Liver (tissue), 8 donors: ENCODE measurements at regions not wholly inside any gene's neighbourhood (a gene's known extent, or its start where the extent isn't known, plus 50 kb on each side); places are given as distances from the start of the nearest gene placed in this dataset.

Experiments used
- DNase-seq: peaks from one replicate; pipeline ENCODE4 v3.0.0-alpha.2; 2017; ENCODE audit warnings: low spot score
- H3K27ac ChIP-seq, 2 donors: one replicate each; pipeline ENCODE4 v1.7.0; 2013; ENCODE audit warnings: inconsistent platforms in 2 of 2, low read length in 2 of 2, control low read depth in 1 of 2, low read depth in 1 of 2, mild to moderate bottlenecking in 1 of 2
- H3K27me3 ChIP-seq, 4 donors: one replicate each; pipeline versions ENCODE4 v1.6.1 to v1.7.0; 2013; ENCODE audit warnings: low read length in 3 of 4, inconsistent platforms in 1 of 4, mild to moderate bottlenecking in 1 of 4, moderate library complexity in 1 of 4; ENCODE audit not compliant: control insufficient read depth in 4 of 4, insufficient read depth in 4 of 4
- H3K36me3 ChIP-seq, 4 donors: one replicate each; pipeline versions ENCODE4 v1.6.1 to v1.7.0; 2013; ENCODE audit warnings: low read length in 3 of 4, mild to moderate bottlenecking in 3 of 4, low read depth in 1 of 4, moderate library complexity in 1 of 4; ENCODE audit not compliant: control insufficient read depth in 4 of 4, insufficient read depth in 3 of 4
- H3K4me1 ChIP-seq, 4 donors: one replicate each; pipeline versions ENCODE4 v1.6.1 to v1.7.0; 2013; ENCODE audit warnings: low read length in 3 of 4, mild to moderate bottlenecking in 3 of 4, moderate library complexity in 1 of 4; ENCODE audit not compliant: control insufficient read depth in 4 of 4, insufficient read depth in 4 of 4
- H3K4me3 ChIP-seq, 3 donors: one replicate each; pipeline versions ENCODE4 v1.6.1 to v1.7.0; 2013; ENCODE audit warnings: low read length in 3 of 3, control low read depth in 1 of 3, low read depth in 1 of 3, mild to moderate bottlenecking in 1 of 3
- H3K9ac ChIP-seq, 2 donors: one replicate each; pipeline ENCODE4 v1.7.0; 2013; ENCODE audit warnings: low read length in 2 of 2, mild to moderate bottlenecking in 2 of 2, moderate library complexity in 2 of 2, control low read depth in 1 of 2, low read depth in 1 of 2
- H3K9me3 ChIP-seq, 4 donors: one replicate each; pipeline versions ENCODE4 v1.6.1 to v1.7.0; 2013; ENCODE audit warnings: low read length in 3 of 4; ENCODE audit not compliant: control insufficient read depth in 4 of 4
- EGR1 ChIP-seq, 2 donors: IDR thresholded peaks; 2 replicates each; pipeline ENCODE4 v1.6.1; 2016 to 2018; ENCODE audit warnings: antibody characterized with exemption in 2 of 2, low read depth in 2 of 2
- FOXA1 ChIP-seq: IDR thresholded peaks from 2 replicates; pipeline ENCODE4 v1.6.1; 2016; ENCODE audit warnings: antibody characterized with exemption
- FOXA2 ChIP-seq: IDR thresholded peaks from 2 replicates; pipeline ENCODE4 v1.6.1; 2016; ENCODE audit warnings: antibody characterized with exemption
- GABPA ChIP-seq, 2 donors: IDR thresholded peaks in 1 of 2; conservative IDR thresholded peaks in 1 of 2; 2 replicates each; pipeline ENCODE4 v1.6.1; 2016; ENCODE audit warnings: antibody characterized with exemption in 2 of 2, mild to moderate bottlenecking in 1 of 2, moderate library complexity in 1 of 2
- HNF4A ChIP-seq, 2 donors: conservative IDR thresholded peaks; 2 replicates each; pipeline ENCODE4 v1.6.1; 2016; ENCODE audit warnings: antibody characterized with exemption in 2 of 2, mild to moderate bottlenecking in 2 of 2
- HNF4G ChIP-seq: IDR thresholded peaks from 2 replicates; pipeline ENCODE4 v1.6.1; 2016; ENCODE audit warnings: antibody characterized with exemption
- JUND ChIP-seq, 2 donors: IDR thresholded peaks; 2 replicates each; pipeline ENCODE4 v1.6.1; 2016; ENCODE audit warnings: antibody characterized with exemption in 2 of 2
- NR2F2 ChIP-seq: IDR thresholded peaks from 2 replicates; pipeline ENCODE4 v1.6.1; 2016; ENCODE audit warnings: antibody characterized with exemption
- RAD21 ChIP-seq, 2 donors: IDR thresholded peaks; 2 replicates each; pipeline ENCODE4 v1.6.1; 2016; ENCODE audit warnings: antibody characterized with exemption in 2 of 2, mild to moderate bottlenecking in 2 of 2
- RXRA ChIP-seq, 2 donors: IDR thresholded peaks; 2 replicates each; pipeline ENCODE4 v1.6.1; 2017 to 2018; ENCODE audit warnings: antibody characterized with exemption in 2 of 2, mild to moderate bottlenecking in 1 of 2
- SP1 ChIP-seq: IDR thresholded peaks from 2 replicates; pipeline ENCODE4 v1.6.1; 2018; ENCODE audit warnings: antibody characterized with exemption, mild to moderate bottlenecking
- TAF1 ChIP-seq: conservative IDR thresholded peaks from 2 replicates; pipeline ENCODE4 v1.6.1; 2016; ENCODE audit warnings: antibody characterized with exemption, mild to moderate bottlenecking
- YY1 ChIP-seq: IDR thresholded peaks from 2 replicates; pipeline ENCODE4 v1.6.1; 2016; ENCODE audit warnings: antibody characterized with exemption, mild to moderate bottlenecking
- WGBS: extraction: QIAGEN DNeasy Blood & Tissue Kit; methylation state at CpG from one replicate; pipeline ENCODE4 v1.1.7; 2013; 5-methylcytosine and 5-hydroxymethylcytosine counted together
- TF ChIP-seq, protein P1 (sequence below): IDR thresholded peaks from 2 replicates; pipeline ENCODE4 v1.6.1; 2016; ENCODE audit warnings: antibody characterized with exemption
- TF ChIP-seq, protein P2 (sequence below): IDR thresholded peaks from 2 replicates; pipeline ENCODE4 v1.6.1; 2016; ENCODE audit warnings: antibody characterized with exemption
- TF ChIP-seq, protein P3 (sequence below): IDR thresholded peaks from 2 replicates; pipeline ENCODE4 v1.6.1; 2016; ENCODE audit warnings: antibody characterized with exemption
- TF ChIP-seq, protein P4 (sequence below): fragments of 150-350 bp; IDR thresholded peaks from 2 replicates; pipeline ENCODE4 v1.5.1; 2017; ENCODE audit warnings: improper control_type of control experiment, low read depth, low read length; ENCODE audit not compliant: missing input control
- TF ChIP-seq, protein P5 (sequence below): IDR thresholded peaks from 2 replicates; pipeline ENCODE4 v1.6.1; 2016; ENCODE audit warnings: antibody characterized with exemption, mild to moderate bottlenecking
- donor health status: healthy.
- donor health status: healthy.
- donor health status: healthy.
- donor health status: healthy.
- donor health status: healthy.

DNA sequence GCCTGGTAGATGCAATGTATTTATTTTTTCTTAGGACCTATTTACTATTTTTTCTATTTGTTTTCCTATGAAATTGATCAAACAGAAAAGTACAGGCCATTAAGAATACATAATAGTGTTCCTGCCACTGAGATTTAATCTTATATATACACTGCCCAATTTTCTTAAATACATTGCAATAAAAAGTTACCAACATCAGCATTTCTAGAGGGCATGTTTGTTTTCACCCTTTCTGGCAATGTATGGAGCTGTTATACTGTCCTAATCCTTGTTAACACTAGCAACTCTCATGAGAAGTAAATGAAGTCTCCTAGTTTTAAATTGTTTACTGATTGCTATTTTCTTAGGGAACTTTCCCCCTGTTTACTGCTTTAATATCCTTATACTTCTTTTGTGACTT is 359.1 kb upstream of the SEMA3A start:
- no peak for DNase-seq
- Histone ChIP-seq H3K9ac (no peak overlapping the region), H3K27ac (no peak overlapping the region), H3K9me3 (no peaks in the 10 kb centered on the region), H3K36me3 (no peaks in the 10 kb centered on the region), H3K4me3 (no peak overlapping the region), H3K27me3 (no peaks in the 10 kb centered on the region), H3K4me1 (no peaks in the 10 kb centered on the region)
- no peak for TF ChIP-seq FOXA1
- no peak for TF ChIP-seq RXRA (IDR thresholded peaks at IDR 0.05)
- TF ChIP-seq SP1: no peak
- TF ChIP-seq RAD21 (IDR thresholded peaks at IDR 0.05): no peak
- no peak for TF ChIP-seq HNF4G
- no peak for TF ChIP-seq GABPA (IDR thresholded peaks at IDR 0.05 in 1 of 2, conservative IDR thresholded peaks at IDR 0.05 in 1 of 2)
- no peak for TF ChIP-seq FOXA2
- TF ChIP-seq YY1: no peak
- TF ChIP-seq NR2F2: no peak
- no peak for TF ChIP-seq HNF4A (conservative IDR thresholded peaks at IDR 0.05)
- no peak for TF ChIP-seq JUND (IDR thresholded peaks at IDR 0.05)
- no peak for TF ChIP-seq TAF1
- TF ChIP-seq, protein P1, sequence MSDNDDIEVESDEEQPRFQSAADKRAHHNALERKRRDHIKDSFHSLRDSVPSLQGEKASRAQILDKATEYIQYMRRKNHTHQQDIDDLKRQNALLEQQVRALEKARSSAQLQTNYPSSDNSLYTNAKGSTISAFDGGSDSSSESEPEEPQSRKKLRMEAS: no peak
- TF ChIP-seq, protein P2, sequence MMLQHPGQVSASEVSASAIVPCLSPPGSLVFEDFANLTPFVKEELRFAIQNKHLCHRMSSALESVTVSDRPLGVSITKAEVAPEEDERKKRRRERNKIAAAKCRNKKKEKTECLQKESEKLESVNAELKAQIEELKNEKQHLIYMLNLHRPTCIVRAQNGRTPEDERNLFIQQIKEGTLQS: no peak
- TF ChIP-seq, protein P3, sequence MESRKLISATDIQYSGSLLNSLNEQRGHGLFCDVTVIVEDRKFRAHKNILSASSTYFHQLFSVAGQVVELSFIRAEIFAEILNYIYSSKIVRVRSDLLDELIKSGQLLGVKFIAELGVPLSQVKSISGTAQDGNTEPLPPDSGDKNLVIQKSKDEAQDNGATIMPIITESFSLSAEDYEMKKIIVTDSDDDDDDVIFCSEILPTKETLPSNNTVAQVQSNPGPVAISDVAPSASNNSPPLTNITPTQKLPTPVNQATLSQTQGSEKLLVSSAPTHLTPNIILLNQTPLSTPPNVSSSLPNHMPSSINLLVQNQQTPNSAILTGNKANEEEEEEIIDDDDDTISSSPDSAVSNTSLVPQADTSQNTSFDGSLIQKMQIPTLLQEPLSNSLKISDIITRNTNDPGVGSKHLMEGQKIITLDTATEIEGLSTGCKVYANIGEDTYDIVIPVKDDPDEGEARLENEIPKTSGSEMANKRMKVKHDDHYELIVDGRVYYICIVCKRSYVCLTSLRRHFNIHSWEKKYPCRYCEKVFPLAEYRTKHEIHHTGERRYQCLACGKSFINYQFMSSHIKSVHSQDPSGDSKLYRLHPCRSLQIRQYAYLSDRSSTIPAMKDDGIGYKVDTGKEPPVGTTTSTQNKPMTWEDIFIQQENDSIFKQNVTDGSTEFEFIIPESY: no peak
- TF ChIP-seq, protein P4, sequence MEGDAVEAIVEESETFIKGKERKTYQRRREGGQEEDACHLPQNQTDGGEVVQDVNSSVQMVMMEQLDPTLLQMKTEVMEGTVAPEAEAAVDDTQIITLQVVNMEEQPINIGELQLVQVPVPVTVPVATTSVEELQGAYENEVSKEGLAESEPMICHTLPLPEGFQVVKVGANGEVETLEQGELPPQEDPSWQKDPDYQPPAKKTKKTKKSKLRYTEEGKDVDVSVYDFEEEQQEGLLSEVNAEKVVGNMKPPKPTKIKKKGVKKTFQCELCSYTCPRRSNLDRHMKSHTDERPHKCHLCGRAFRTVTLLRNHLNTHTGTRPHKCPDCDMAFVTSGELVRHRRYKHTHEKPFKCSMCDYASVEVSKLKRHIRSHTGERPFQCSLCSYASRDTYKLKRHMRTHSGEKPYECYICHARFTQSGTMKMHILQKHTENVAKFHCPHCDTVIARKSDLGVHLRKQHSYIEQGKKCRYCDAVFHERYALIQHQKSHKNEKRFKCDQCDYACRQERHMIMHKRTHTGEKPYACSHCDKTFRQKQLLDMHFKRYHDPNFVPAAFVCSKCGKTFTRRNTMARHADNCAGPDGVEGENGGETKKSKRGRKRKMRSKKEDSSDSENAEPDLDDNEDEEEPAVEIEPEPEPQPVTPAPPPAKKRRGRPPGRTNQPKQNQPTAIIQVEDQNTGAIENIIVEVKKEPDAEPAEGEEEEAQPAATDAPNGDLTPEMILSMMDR: no peak
- TF ChIP-seq, protein P5, sequence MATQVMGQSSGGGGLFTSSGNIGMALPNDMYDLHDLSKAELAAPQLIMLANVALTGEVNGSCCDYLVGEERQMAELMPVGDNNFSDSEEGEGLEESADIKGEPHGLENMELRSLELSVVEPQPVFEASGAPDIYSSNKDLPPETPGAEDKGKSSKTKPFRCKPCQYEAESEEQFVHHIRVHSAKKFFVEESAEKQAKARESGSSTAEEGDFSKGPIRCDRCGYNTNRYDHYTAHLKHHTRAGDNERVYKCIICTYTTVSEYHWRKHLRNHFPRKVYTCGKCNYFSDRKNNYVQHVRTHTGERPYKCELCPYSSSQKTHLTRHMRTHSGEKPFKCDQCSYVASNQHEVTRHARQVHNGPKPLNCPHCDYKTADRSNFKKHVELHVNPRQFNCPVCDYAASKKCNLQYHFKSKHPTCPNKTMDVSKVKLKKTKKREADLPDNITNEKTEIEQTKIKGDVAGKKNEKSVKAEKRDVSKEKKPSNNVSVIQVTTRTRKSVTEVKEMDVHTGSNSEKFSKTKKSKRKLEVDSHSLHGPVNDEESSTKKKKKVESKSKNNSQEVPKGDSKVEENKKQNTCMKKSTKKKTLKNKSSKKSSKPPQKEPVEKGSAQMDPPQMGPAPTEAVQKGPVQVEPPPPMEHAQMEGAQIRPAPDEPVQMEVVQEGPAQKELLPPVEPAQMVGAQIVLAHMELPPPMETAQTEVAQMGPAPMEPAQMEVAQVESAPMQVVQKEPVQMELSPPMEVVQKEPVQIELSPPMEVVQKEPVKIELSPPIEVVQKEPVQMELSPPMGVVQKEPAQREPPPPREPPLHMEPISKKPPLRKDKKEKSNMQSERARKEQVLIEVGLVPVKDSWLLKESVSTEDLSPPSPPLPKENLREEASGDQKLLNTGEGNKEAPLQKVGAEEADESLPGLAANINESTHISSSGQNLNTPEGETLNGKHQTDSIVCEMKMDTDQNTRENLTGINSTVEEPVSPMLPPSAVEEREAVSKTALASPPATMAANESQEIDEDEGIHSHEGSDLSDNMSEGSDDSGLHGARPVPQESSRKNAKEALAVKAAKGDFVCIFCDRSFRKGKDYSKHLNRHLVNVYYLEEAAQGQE: no peak
- no peak for TF ChIP-seq EGR1 (IDR thresholded peaks at IDR 0.05; ENCODE audit: low read depth in 2 of 2)

DNA sequence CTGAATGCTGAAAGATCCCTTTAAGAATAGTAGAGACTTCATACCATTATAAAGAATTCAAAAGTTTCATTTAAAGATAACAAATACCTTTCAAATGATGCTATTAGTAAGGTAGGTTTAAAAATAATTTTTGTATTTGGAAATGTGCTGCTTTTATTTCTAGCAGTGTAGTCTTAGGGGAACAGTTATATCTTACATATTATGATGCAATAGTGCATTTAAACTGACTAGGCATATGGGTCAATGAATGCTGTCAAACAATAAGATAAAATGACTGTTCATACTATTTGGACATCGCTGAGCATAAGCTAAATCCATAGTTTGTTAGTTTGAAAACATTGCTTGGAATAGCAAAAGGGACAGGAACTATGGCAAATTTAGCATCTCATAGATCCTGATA is 354.8 kb upstream of the SEMA3A start:
- Histone ChIP-seq H3K27ac (no peak overlapping the region), H3K9me3 (no peaks in the 10 kb centered on the region), H3K9ac (no peak overlapping the region), H3K4me1 (no peaks in the 10 kb centered on the region), H3K4me3 (no peak overlapping the region), H3K36me3 (no peaks in the 10 kb centered on the region), H3K27me3 (no peaks in the 10 kb centered on the region)
- WGBS: 10% methylated on average over 1 of the region's 1 CpG
- DNase-seq: no peak
- TF ChIP-seq, protein P1: no peak
- TF ChIP-seq HNF4A (conservative IDR thresholded peaks at IDR 0.05): no peak
